SU-DHL-6 (cell line): ENCODE measurements at regions not wholly inside any gene's neighbourhood (a gene's known extent, or its start where the extent isn't known, plus 50 kb on each side); places are given as distances from the start of the nearest gene placed in this dataset.

Experiments used
- CTCF ChIP-seq: fragments of 200-600 bp; sonication (generic); IDR thresholded peaks from one replicate; pipeline ENCODE4 v1.5.1; 2017; ENCODE audit warnings: antibody characterized with exemption, mild to moderate bottlenecking, low read length, moderate library complexity; ENCODE audit not compliant: insufficient read depth, poor library complexity, severe bottlenecking
- EZH2phosphoT487 ChIP-seq: fragments of 200-600 bp; sonication (generic), shearing (Covaris generic); conservative IDR thresholded peaks from 2 replicates; pipeline ENCODE4 v1.6.1; 2018; ENCODE audit warnings: mild to moderate bottlenecking, antibody characterized with exemption, low read length, moderate library complexity, mixed read lengths

GRCh38 chr2:223166983-223167650 is 115.1 kb downstream of the KCNE4 start:
- TF ChIP-seq EZH2phosphoT487: no peak
- no peak for TF ChIP-seq CTCF
